NOMO-1 treated with dmso at 0.1 percent for 144 hours (cell line): ENCODE measurements at regions not wholly inside any gene's neighbourhood (a gene's known extent, or its start where the extent isn't known, plus 50 kb on each side); places are given as distances from the start of the nearest gene placed in this dataset.
"Not testable (repeated sequence)": the region's sequence is repeated elsewhere in the genome, so short reads cannot be mapped to it uniquely, and the experiment has no call there.

Experiments
- DNase-seq: peaks from one replicate; lab custom pipeline; 2025; ENCODE audit not compliant: unreplicated experiment; lab: John Stamatoyannopoulos, UW

GRCh38 chr13:73190477-73190876 lies 131.7 kb downstream of the KLF5 start:
- no peak for DNase-seq

GRCh38 chr13:73189776-73190175 lies 131.0 kb downstream of the KLF5 start:
- no peak for DNase-seq

- no peak for DNase-seq
Observed at GRCh38 chr13:73189362-73189761, 130.6 kb downstream of the KLF5 start.

GRCh38 chr13:73187106-73187505 lies 128.3 kb downstream of the KLF5 start:
- DNase-seq, result no peak

- no peak for DNase-seq
Observed at GRCh38 chr13:73179650-73180274, 121.0 kb downstream of the KLF5 start.

- no peak for DNase-seq
Observed at GRCh38 chr13:73177916-73178565, 119.2 kb downstream of the KLF5 start.

GRCh38 chr13:73177017-73177416 lies 118.2 kb downstream of the KLF5 start:
- no peak for DNase-seq

- DNase-seq, result no peak
Observed at GRCh38 chr13:73174521-73175010, 115.8 kb downstream of the KLF5 start.

GRCh38 chr13:73173279-73173811 lies 114.5 kb downstream of the KLF5 start:
- no peak for DNase-seq

- no peak for DNase-seq
Observed at GRCh38 chr13:73171926-73172325, 113.1 kb downstream of the KLF5 start.

- no peak for DNase-seq
Observed at GRCh38 chr13:73171271-73171682, 112.5 kb downstream of the KLF5 start.

GRCh38 chr13:73169971-73170370 lies 111.2 kb downstream of the KLF5 start:
- no peak for DNase-seq

GRCh38 chr13:73168953-73169401 lies 110.2 kb downstream of the KLF5 start:
- no peak for DNase-seq

- DNase-seq, result no peak
Observed at GRCh38 chr13:73168226-73168952, 109.6 kb downstream of the KLF5 start.

- DNase-seq, result no peak
Observed at GRCh38 chr13:73167028-73167820, 108.4 kb downstream of the KLF5 start.

- no peak for DNase-seq
Observed at GRCh38 chr13:73166204-73166603, 107.4 kb downstream of the KLF5 start.

- DNase-seq, result no peak
Observed at GRCh38 chr13:73162912-73163911, 104.4 kb downstream of the KLF5 start.

GRCh38 chr13:73160371-73161031 lies 101.7 kb downstream of the KLF5 start:
- DNase-seq, result not testable (repeated sequence)

- no peak for DNase-seq
Observed at GRCh38 chr13:73158851-73159250, 100.0 kb downstream of the KLF5 start.
